ENCODE measurements at regions not wholly inside any gene's neighbourhood (a gene's known extent, or its start where the extent isn't known, plus 50 kb on each side); places are given as distances from the start of the nearest gene placed in this dataset.
"Not testable (repeated sequence)": the region's sequence is repeated elsewhere in the genome, so short reads cannot be mapped to it uniquely, and the experiment has no call there.

DNA sequence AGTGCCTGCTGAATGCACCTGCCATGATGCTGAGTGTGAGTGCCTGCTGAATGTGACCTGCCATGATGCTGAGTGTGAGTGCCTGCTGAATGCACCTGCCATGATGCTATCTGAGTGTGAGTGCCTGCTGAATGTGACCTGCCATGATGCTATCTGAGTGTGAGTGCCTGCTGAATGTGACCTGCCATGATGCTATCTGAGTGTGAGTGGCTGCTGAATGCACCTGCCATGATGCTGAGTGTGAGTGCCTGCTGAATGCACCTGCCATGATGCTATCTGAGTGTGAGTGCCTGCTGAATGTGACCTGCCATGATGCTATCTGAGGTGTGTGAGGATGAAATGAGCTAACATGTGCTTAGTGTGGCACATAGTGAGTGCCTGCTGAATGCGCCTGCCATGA, 98.7 kb upstream of the SULF2 start:
- TF ChIP-seq EZH2 (IDR thresholded peaks at IDR 0.05; ENCODE audit: borderline replicate concordance, low read length) = not testable (repeated sequence)
- TF ChIP-seq, protein P1, sequence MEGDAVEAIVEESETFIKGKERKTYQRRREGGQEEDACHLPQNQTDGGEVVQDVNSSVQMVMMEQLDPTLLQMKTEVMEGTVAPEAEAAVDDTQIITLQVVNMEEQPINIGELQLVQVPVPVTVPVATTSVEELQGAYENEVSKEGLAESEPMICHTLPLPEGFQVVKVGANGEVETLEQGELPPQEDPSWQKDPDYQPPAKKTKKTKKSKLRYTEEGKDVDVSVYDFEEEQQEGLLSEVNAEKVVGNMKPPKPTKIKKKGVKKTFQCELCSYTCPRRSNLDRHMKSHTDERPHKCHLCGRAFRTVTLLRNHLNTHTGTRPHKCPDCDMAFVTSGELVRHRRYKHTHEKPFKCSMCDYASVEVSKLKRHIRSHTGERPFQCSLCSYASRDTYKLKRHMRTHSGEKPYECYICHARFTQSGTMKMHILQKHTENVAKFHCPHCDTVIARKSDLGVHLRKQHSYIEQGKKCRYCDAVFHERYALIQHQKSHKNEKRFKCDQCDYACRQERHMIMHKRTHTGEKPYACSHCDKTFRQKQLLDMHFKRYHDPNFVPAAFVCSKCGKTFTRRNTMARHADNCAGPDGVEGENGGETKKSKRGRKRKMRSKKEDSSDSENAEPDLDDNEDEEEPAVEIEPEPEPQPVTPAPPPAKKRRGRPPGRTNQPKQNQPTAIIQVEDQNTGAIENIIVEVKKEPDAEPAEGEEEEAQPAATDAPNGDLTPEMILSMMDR (conservative IDR thresholded peaks at IDR 0.05 in 1 of 2, IDR thresholded peaks at IDR 0.05 in 1 of 2; ENCODE audit: extremely low read depth in 1 of 2, insufficient read depth in 1 of 2, low read depth in 1 of 2, low read length in 2 of 2) = not testable (repeated sequence)

Data from mammary epithelial cell (primary cell).